Adrenal gland (tissue), 5 donors: ENCODE measurements at regions not wholly inside any gene's neighbourhood (a gene's known extent, or its start where the extent isn't known, plus 50 kb on each side); places are given as distances from the start of the nearest gene placed in this dataset.

Experiments
- POLR2A ChIP-seq, 2 donors: fragments of 450-650 bp; IDR thresholded peaks; one replicate each; pipeline ENCODE4 v1.6.1; 2017; ENCODE audit warnings: antibody characterized with exemption in 2 of 2, mild to moderate bottlenecking in 2 of 2, moderate library complexity in 1 of 2
- TF ChIP-seq, protein P1 (sequence below), 6 experiments: fragments of 450-650 bp in 4 of 6; fragments of 200-600 bp in 2 of 6; sonication (generic) in 1 of 6; IDR thresholded peaks; 1 replicate in 5 of 6; 2 replicates in 1 of 6; pipeline versions ENCODE4 v1.5.1 to v1.8.0; 2016 to 2021; ENCODE audit warnings: antibody characterized with exemption in 6 of 6, mild to moderate bottlenecking in 2 of 6, moderate library complexity in 1 of 6
- donor health status: DM: no; HTN: no; CAD: no.

DNA sequence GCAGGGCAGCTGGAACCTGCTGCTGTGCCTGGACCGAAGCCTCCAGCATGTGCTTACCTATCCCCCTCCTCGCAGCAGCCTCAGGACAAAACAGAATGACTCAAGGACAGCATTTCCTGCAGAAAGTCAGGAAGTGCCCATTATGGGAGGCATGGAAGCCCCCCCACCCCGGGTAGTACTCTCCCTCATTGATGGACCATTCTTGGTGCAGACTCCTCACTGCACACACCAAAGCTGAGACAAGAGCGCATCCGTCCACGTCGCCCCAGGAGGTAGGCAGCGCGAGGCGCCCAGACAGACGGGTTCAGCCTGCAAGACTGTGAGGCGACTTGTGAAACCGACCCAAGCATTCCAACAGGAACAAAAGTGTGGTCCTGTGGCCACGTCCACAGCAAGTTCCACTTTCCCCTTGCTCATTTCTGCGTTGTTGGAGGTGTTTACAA lies 243.9 kb upstream of the ATXN7L3B start:
- TF ChIP-seq, protein P1, sequence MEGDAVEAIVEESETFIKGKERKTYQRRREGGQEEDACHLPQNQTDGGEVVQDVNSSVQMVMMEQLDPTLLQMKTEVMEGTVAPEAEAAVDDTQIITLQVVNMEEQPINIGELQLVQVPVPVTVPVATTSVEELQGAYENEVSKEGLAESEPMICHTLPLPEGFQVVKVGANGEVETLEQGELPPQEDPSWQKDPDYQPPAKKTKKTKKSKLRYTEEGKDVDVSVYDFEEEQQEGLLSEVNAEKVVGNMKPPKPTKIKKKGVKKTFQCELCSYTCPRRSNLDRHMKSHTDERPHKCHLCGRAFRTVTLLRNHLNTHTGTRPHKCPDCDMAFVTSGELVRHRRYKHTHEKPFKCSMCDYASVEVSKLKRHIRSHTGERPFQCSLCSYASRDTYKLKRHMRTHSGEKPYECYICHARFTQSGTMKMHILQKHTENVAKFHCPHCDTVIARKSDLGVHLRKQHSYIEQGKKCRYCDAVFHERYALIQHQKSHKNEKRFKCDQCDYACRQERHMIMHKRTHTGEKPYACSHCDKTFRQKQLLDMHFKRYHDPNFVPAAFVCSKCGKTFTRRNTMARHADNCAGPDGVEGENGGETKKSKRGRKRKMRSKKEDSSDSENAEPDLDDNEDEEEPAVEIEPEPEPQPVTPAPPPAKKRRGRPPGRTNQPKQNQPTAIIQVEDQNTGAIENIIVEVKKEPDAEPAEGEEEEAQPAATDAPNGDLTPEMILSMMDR (IDR thresholded peaks at IDR 0.05), result no peak
- TF ChIP-seq POLR2A (IDR thresholded peaks at IDR 0.05), result no peak
